GM19438 (cell line): ENCODE measurements at regions not wholly inside any gene's neighbourhood (a gene's known extent, or its start where the extent isn't known, plus 50 kb on each side); places are given as distances from the start of the nearest gene placed in this dataset.

Source experiments
- ATAC-seq: cut with Tn5 transposase; IDR thresholded peaks from one replicate; pipeline ENCODE4 v1.9.1; 2021; ENCODE audit warnings: low read depth; ENCODE audit not compliant: unreplicated experiment

- no peak for ATAC-seq
Observed at GRCh38 chr18:78017869-78018268, 768.2 kb downstream of the GALR1 start.

- ATAC-seq, result no peak
Observed at GRCh38 chr18:78021196-78021595, 771.5 kb downstream of the GALR1 start.

- ATAC-seq, result no peak
Observed at GRCh38 chr18:78031589-78031988, 781.9 kb downstream of the GALR1 start.

- ATAC-seq, result no peak
Observed at GRCh38 chr18:78031991-78032390, 782.3 kb downstream of the GALR1 start.

- ATAC-seq, result no peak
Observed at GRCh38 chr18:78032574-78032973, 782.9 kb downstream of the GALR1 start.

GRCh38 chr18:78034755-78035154, 785.1 kb downstream of the GALR1 start:
- ATAC-seq, result no peak

GRCh38 chr18:78041218-78041617, 791.6 kb downstream of the GALR1 start:
- ATAC-seq, result no peak

GRCh38 chr18:78046631-78047030, 797.0 kb downstream of the GALR1 start:
- ATAC-seq, result no peak

GRCh38 chr18:78049281-78049680, 799.6 kb downstream of the GALR1 start:
- no peak for ATAC-seq

GRCh38 chr18:78054801-78055200, 805.2 kb downstream of the GALR1 start:
- no peak for ATAC-seq

- no peak for ATAC-seq
Observed at GRCh38 chr18:78056011-78056410, 806.4 kb downstream of the GALR1 start.

- ATAC-seq, result no peak
Observed at GRCh38 chr18:78069784-78070664, 820.4 kb downstream of the GALR1 start.

GRCh38 chr18:78071166-78071710, 821.6 kb downstream of the GALR1 start:
- ATAC-seq, result no peak

GRCh38 chr18:78071776-78072175, 822.1 kb downstream of the GALR1 start:
- no peak for ATAC-seq

- no peak for ATAC-seq
Observed at GRCh38 chr18:78072375-78072774, 822.7 kb downstream of the GALR1 start.

- ATAC-seq, result no peak
Observed at GRCh38 chr18:78073275-78073674, 823.6 kb downstream of the GALR1 start.

GRCh38 chr18:78074400-78075020, 824.9 kb downstream of the GALR1 start:
- ATAC-seq, result no peak

GRCh38 chr18:78080081-78080480, 830.4 kb downstream of the GALR1 start:
- ATAC-seq, result no peak

GRCh38 chr18:78080761-78081160, 831.1 kb downstream of the GALR1 start:
- no peak for ATAC-seq

GRCh38 chr18:78082816-78083215, 833.2 kb downstream of the GALR1 start:
- ATAC-seq, result no peak

GRCh38 chr18:78085241-78086185, 835.9 kb downstream of the GALR1 start:
- no peak for ATAC-seq
